ENCODE measurements at regions not wholly inside any gene's neighbourhood (a gene's known extent, or its start where the extent isn't known, plus 50 kb on each side); places are given as distances from the start of the nearest gene placed in this dataset.
A peak's percentile ranks its signal among the peaks of the same experiment; 100 is the strongest.

- no peak for TF ChIP-seq ZBTB33 (IDR thresholded peaks at IDR 0.05; ENCODE audit: borderline replicate concordance, low read depth)
- no peak for TF ChIP-seq RFX5 (IDR thresholded peaks at IDR 0.05; ENCODE audit: low read length)
- TF ChIP-seq MXI1 (IDR thresholded peaks at IDR 0.05; ENCODE audit: low read depth, low read length), result no peak
- TF ChIP-seq NRF1 (IDR thresholded peaks at IDR 0.05; ENCODE audit: low read depth, low read length), result no peak
- no peak for TF ChIP-seq SMC3 (IDR thresholded peaks at IDR 0.05; ENCODE audit: low read depth, low read length)
- no peak for TF ChIP-seq FOXJ3 (CRISPR knock-in tag; IDR thresholded peaks at IDR 0.05)
- no peak for TF ChIP-seq USF2 (IDR thresholded peaks at IDR 0.05; ENCODE audit: borderline replicate concordance, low read depth, low read length)
- TF ChIP-seq MEF2A (IDR thresholded peaks at IDR 0.05; ENCODE audit: borderline replicate concordance, low read depth), result peak; percentile 87
- TF ChIP-seq SIN3A (IDR thresholded peaks at IDR 0.05; ENCODE audit: borderline replicate concordance, low read depth, low read length), result no peak
Measured at GRCh38 chr5:96252596-96252995, 180.5 kb downstream of the PCSK1 start (continued).

- Histone ChIP-seq H3K9ac (no peak overlapping the region), H3K9me3 (peaks cover 4% of the 10 kb centered on the region; the same call in 1 of the 2 replicates), H3K4me1 (ENCODE audit: control insufficient read depth in 1 of 2, insufficient read depth in 2 of 2, low read depth in 1 of 2, low read length in 1 of 2) (peaks cover 0 to 24% of the 10 kb centered on the region in 2 experiments), H3K79me2 (ENCODE audit: insufficient read depth) (no peaks in the 10 kb centered on the region), H4K20me1 (ENCODE audit: insufficient read depth) (no peaks in the 10 kb centered on the region), H3K4me3 (ENCODE audit: low read depth in 2 of 2, low read length in 1 of 2) (no peak overlapping the region), H3K36me3 (replicated peaks in 1 of 2; ENCODE audit: control insufficient read depth in 1 of 2, insufficient read depth in 2 of 2, low read length in 1 of 2) (no peaks in the 10 kb centered on the region), H3F3A (replicated peaks; ENCODE audit: insufficient read depth) (peaks cover 34% of the 10 kb centered on the region), H3K4me2 (no peak overlapping the region), H2AFZ (ENCODE audit: low read depth) (no peak overlapping the region), H3K27ac (ENCODE audit: low read depth in 2 of 2, low read length in 1 of 2) (no peak overlapping the region), H3K27me3 (ENCODE audit: insufficient read depth) (no peaks in the 10 kb centered on the region), H3K9me2 (no peaks in the 10 kb centered on the region)
- 91% methylated on average over 2 of the region's 2 CpGs for WGBS (ENCODE audit: low lambda C conversion rate)
- CTCF ChIA-PET, result interaction anchor here (0.7 to 1.2 kb wide), 2 partner anchors 8 to 236 kb away, joined by 3 to 5 read pairs; no protein-coding TSS in a partner anchor
- TF ChIP-seq RAD21 (IDR thresholded peaks at IDR 0.05; ENCODE audit: low read length) (no peak), SMC3 (IDR thresholded peaks at IDR 0.05; ENCODE audit: low read depth, low read length) (no peak), EP300 (IDR thresholded peaks at IDR 0.05; ENCODE audit: borderline replicate concordance in 1 of 2, low read depth in 1 of 2, low read length in 1 of 2) (no peak), POLR2AphosphoS5 (IDR thresholded peaks at IDR 0.05; ENCODE audit: low read depth, low read length) (no peak), FOXJ3 (CRISPR knock-in tag; IDR thresholded peaks at IDR 0.05) (no peak), TAF1 (IDR thresholded peaks at IDR 0.05; ENCODE audit: borderline replicate concordance, low read depth, low read length) (no peak), RCOR1 (IDR thresholded peaks at IDR 0.05; ENCODE audit: low read length) (no peak), FOSL2 (IDR thresholded peaks at IDR 0.05; ENCODE audit: borderline replicate concordance, low read depth) (no peak), SIN3A (IDR thresholded peaks at IDR 0.05; ENCODE audit: borderline replicate concordance, low read depth, low read length) (no peak), IRF3 (IDR thresholded peaks at IDR 0.05; ENCODE audit: low read depth, low read length) (no peak), EZH2phosphoT487 (IDR thresholded peaks at IDR 0.05; ENCODE audit: borderline replicate concordance, low read depth) (no peak), GATA2 (CRISPR knock-in tag; IDR thresholded peaks at IDR 0.05) (no peak), YY1 (IDR thresholded peaks at IDR 0.05; ENCODE audit: low read depth) (no peak), REST (IDR thresholded peaks at IDR 0.05; ENCODE audit: low read depth, low read length) (no peak), TEAD4 (IDR thresholded peaks at IDR 0.05; ENCODE audit: borderline replicate concordance, insufficient read depth) (no peak), MXI1 (IDR thresholded peaks at IDR 0.05; ENCODE audit: low read depth, low read length) (no peak), NFIC (IDR thresholded peaks at IDR 0.05; ENCODE audit: borderline replicate concordance) (no peak), PBX3 (IDR thresholded peaks at IDR 0.05) (no peak)
- no peak for DNase-seq
- POLR2A ChIA-PET, result no interaction called here
Measured at GRCh38 chr5:96250782-96251181, 182.3 kb downstream of the PCSK1 start.

Data from SK-N-SH (cell line).